Pancreas (tissue), 10 donors: ENCODE measurements at regions not wholly inside any gene's neighbourhood (a gene's known extent, or its start where the extent isn't known, plus 50 kb on each side); places are given as distances from the start of the nearest gene placed in this dataset.

Experiments used
- ATAC-seq, 4 donors: fragments of 200-7000 bp; cut with Tn5 transposase; one replicate each; pipeline versions ENCODE4 v1.8.0 to v1.9.1; 2020; ENCODE audit warnings: mild to moderate bottlenecking in 4 of 4, moderate library complexity in 4 of 4
- DNase-seq, 6 donors: peaks; one replicate each; pipeline ENCODE4 v3.0.0-alpha.2; 2020
- FAIRE-seq: peaks from 2 replicates; lab custom pipeline; 2012; peaks lifted over from hg19 to GRCh38; lab: Jason Lieb, UNC
- H3K27ac ChIP-seq, 4 donors: fragments of 200-600 bp; sonication (generic); 1 replicate in 3 of 4; 2 replicates in 1 of 4; pipeline versions ENCODE4 v1.5.0 to v1.8.0; 2020
- H3K27me3 ChIP-seq, 4 donors: fragments of 200-600 bp; one replicate each; pipeline ENCODE4 v1.8.0; 2021
- H3K36me3 ChIP-seq, 3 donors: fragments of 200-600 bp; sonication (generic) in 1 of 3; one replicate each; pipeline versions ENCODE4 v1.5.0 to v1.8.0; 2020 to 2021
- H3K4me1 ChIP-seq, 3 donors: fragments of 200-600 bp; one replicate each; pipeline ENCODE4 v1.8.0; 2021
- H3K4me3 ChIP-seq, 4 donors: fragments of 200-600 bp; sonication (generic) in 2 of 4; one replicate each; pipeline versions ENCODE4 v1.5.0 to v1.8.0; 2020 to 2021
- H3K9me3 ChIP-seq, 4 donors: fragments of 200-600 bp; one replicate each; pipeline ENCODE4 v1.8.0; 2021
- CTCF ChIP-seq, 4 donors: fragments of 200-600 bp; sonication (generic) in 3 of 4; IDR thresholded peaks; one replicate each; pipeline versions ENCODE4 v1.5.0 to v1.8.0; 2021; ENCODE audit warnings: antibody characterized with exemption in 4 of 4
- WGBS, 2 donors: extraction: QIAGEN DNeasy Blood & Tissue Kit; methylation state at CpG; one replicate each; pipeline ENCODE4 v1.1.7; 2013; 5-methylcytosine and 5-hydroxymethylcytosine counted together
- intact Hi-C, 3 donors: fragments of 100-400 bp; cut with DNase I; formaldehyde crosslinking; loops; one replicate each; pipeline versions ENCODE4 v1.11.1 to v1.14.2; 2022
- donor health status: healthy with polysubstance abuse.
- donor health status: DM: no; HTN: no; CAD: no; lungs with moderate emphysema.
- donor health status: DM: no; HTN: no; CAD: no.
- donor health status: control.
- donor health status: control.
- donor health status: Bipolar disorder and iron deficiency.
- donor health status: DM: yes; HTN: yes; CAD: no.
- donor health status: DM: no; HTN: no; CAD: no.
- donor health status: DM: no; HTN: no; CAD: no.
- donor health status: DM: yes; HTN: yes; CAD: no.

- WGBS, 2 donors: 60 to 69% methylated on average over 16 of the region's 16 CpGs
- no peak for FAIRE-seq
- Histone ChIP-seq H3K36me3 (no peaks in the 10 kb centered on the region), H3K9me3 (no peaks in the 10 kb centered on the region), H3K27ac (no peak overlapping the region), H3K4me1 (no peaks in the 10 kb centered on the region), H3K27me3 (no peaks in the 10 kb centered on the region), H3K4me3 (no peak overlapping the region)
- ATAC-seq: no peak
- DNase-seq: no peak
- intact Hi-C loops: no loop called here
- TF ChIP-seq CTCF (IDR thresholded peaks at IDR 0.05): no peak
Observed at GRCh38 chr10:131810036-131810804, 90.6 kb upstream of the PPP2R2D start.

- 63 to 65% methylated on average over 25 of the region's 25 CpGs for WGBS, 2 donors
Observed at GRCh38 chr10:131810805-131811629, 89.8 kb upstream of the PPP2R2D start.

GRCh38 chr10:131811630-131812403, 89.0 kb upstream of the PPP2R2D start:
- intact Hi-C loops: no loop called here
- Histone ChIP-seq H3K36me3 (no peaks in the 10 kb centered on the region), H3K4me1 (no peaks in the 10 kb centered on the region), H3K9me3 (no peaks in the 10 kb centered on the region), H3K27me3 (no peaks in the 10 kb centered on the region), H3K27ac (no peak overlapping the region), H3K4me3 (no peak overlapping the region)
- 67 to 75% methylated on average over 23 of the region's 23 CpGs for WGBS, 2 donors
- no peak for TF ChIP-seq CTCF (IDR thresholded peaks at IDR 0.05)
- FAIRE-seq (no peak), DNase-seq (no peak), ATAC-seq (no peak)

More at GRCh38 chr10:131810805-131811629, 89.8 kb upstream of the PPP2R2D start:
- DNase-seq (no peak), ATAC-seq (no peak), FAIRE-seq (no peak)
- H3K4me3 ChIP-seq: no peak overlapping the region
- H3K9me3 ChIP-seq: no peaks in the 10 kb centered on the region
- H3K27me3 ChIP-seq: no peaks in the 10 kb centered on the region
- no peaks in the 10 kb centered on the region for H3K4me1 ChIP-seq
- intact Hi-C loops: no loop called here
- H3K27ac ChIP-seq: no peak overlapping the region
- TF ChIP-seq CTCF (IDR thresholded peaks at IDR 0.05): no peak
- H3K36me3 ChIP-seq: no peaks in the 10 kb centered on the region

GRCh38 chr10:131812736-131813604, 87.8 kb upstream of the PPP2R2D start:
- TF ChIP-seq CTCF (IDR thresholded peaks at IDR 0.05): no peak
- no peak for ATAC-seq

More at GRCh38 chr10:131812736-131813604, 87.8 kb upstream of the PPP2R2D start:
- intact Hi-C loops: no loop called here
- H3K27me3 ChIP-seq: peaks cover 0 to 3% (median 0%) of the 10 kb centered on the region in 4 donors
- peak in 1 of 6 donors; percentile 4 for DNase-seq
- FAIRE-seq: no peak
- no peak overlapping the region for H3K4me3 ChIP-seq
- no peaks in the 10 kb centered on the region for H3K36me3 ChIP-seq
- no peaks in the 10 kb centered on the region for H3K9me3 ChIP-seq
- no peak overlapping the region for H3K27ac ChIP-seq
- 71 to 78% methylated on average over 23 to 24 of the region's 24 CpGs for WGBS, 2 donors
- no peaks in the 10 kb centered on the region for H3K4me1 ChIP-seq
